OCI-LY7 (cell line): ENCODE measurements at regions not wholly inside any gene's neighbourhood (a gene's known extent, or its start where the extent isn't known, plus 50 kb on each side); places are given as distances from the start of the nearest gene placed in this dataset.
"Not testable (repeated sequence)": the region's sequence is repeated elsewhere in the genome, so short reads cannot be mapped to it uniquely, and the experiment has no call there.

ENCODE experiments used
- BruUV-seq: library from RNA; stranded (reverse); fragments of 400-500 nt; replicated peaks from 2 replicates; lab custom pipeline; 2021; lab: Mats Ljungman, UMichigan
- CTCF ChIA-PET: fragments of 300-600 bp; sonication (Branson Sonifier 250); formaldehyde crosslinking; loops from one replicate; lab custom pipeline; 2022; ENCODE audit warnings: antibody characterized with exemption; ENCODE audit not compliant: unreplicated experiment; lab: Charles Lee
- POLR2A ChIA-PET: fragments of 300-600 bp; sonication (Branson Sonifier 250); formaldehyde crosslinking; loops from one replicate; lab custom pipeline; 2022; ENCODE audit warnings: antibody characterized with exemption; lab: Charles Lee
- DNase-seq: peaks from one replicate; pipeline ENCODE4 v3.0.0-alpha.2; 2015; ENCODE audit warnings: low spot score
- H2AFZ ChIP-seq: fragments of 200-600 bp; sonication (generic), shearing (Covaris generic); 2 replicates; pipeline ENCODE4 v1.6.1; 2014; ENCODE audit warnings: mild to moderate bottlenecking, antibody characterized with exemption, low read length, moderate library complexity
- H3K27ac ChIP-seq: fragments of 200-600 bp; sonication (generic); 2 replicates; pipeline ENCODE4 v1.5.1; 2014; ENCODE audit warnings: mixed run types, low read depth, mild to moderate bottlenecking, moderate library complexity, low read length, inconsistent platforms; ENCODE audit not compliant: poor library complexity, severe bottlenecking
- H3K36me3 ChIP-seq: fragments of 200-600 bp; sonication (generic); 2 replicates; pipeline ENCODE4 v1.6.1; 2014; ENCODE audit warnings: mild to moderate bottlenecking, antibody characterized with exemption, low read length, moderate library complexity, mixed read lengths; ENCODE audit not compliant: insufficient read depth
- H3K4me1 ChIP-seq: fragments of 200-600 bp; sonication (generic); 2 replicates; pipeline ENCODE4 v1.5.1; 2014; ENCODE audit warnings: mild to moderate bottlenecking, low read length; ENCODE audit not compliant: insufficient read depth, poor library complexity, severe bottlenecking
- H3K4me2 ChIP-seq: fragments of 200-600 bp; sonication (generic); 2 replicates; pipeline ENCODE4 v1.6.1; 2014; ENCODE audit warnings: mild to moderate bottlenecking, low read length
- H3K4me3 ChIP-seq: fragments of 200-600 bp; sonication (generic); 2 replicates; pipeline ENCODE4 v1.5.1; 2014; ENCODE audit warnings: mild to moderate bottlenecking, low read depth, low read length; ENCODE audit not compliant: poor library complexity, severe bottlenecking
- H3K79me2 ChIP-seq: fragments of 200-600 bp; sonication (generic); 2 replicates; pipeline ENCODE4 v1.6.1; 2016; ENCODE audit warnings: low read depth, mild to moderate bottlenecking, low read length, moderate library complexity, mixed read lengths; ENCODE audit not compliant: insufficient read depth
- H3K9me2 ChIP-seq: fragments of 200-600 bp; sonication (generic); 2 replicates; pipeline ENCODE4 v1.6.1; 2016; ENCODE audit warnings: mild to moderate bottlenecking, low read length, mixed read lengths; ENCODE audit not compliant: insufficient read depth
- H3K9me3 ChIP-seq: fragments of 200-600 bp; sonication (generic); 2 replicates; pipeline ENCODE4 v1.6.1; 2014; ENCODE audit warnings: mild to moderate bottlenecking, mixed run types, low read length, mixed read lengths
- H4K20me1 ChIP-seq: fragments of 200-600 bp; sonication (generic); 2 replicates; pipeline ENCODE4 v1.6.1; 2014; ENCODE audit warnings: mild to moderate bottlenecking, antibody characterized with exemption, low read length, moderate library complexity, mixed read lengths; ENCODE audit not compliant: insufficient read depth
- intact Hi-C: fragments of 100-400 bp; cut with micrococcal nuclease; formaldehyde crosslinking; loops from one replicate; pipeline ENCODE4 v1.10.0; 2022; ENCODE audit not compliant: unreplicated experiment

DNA sequence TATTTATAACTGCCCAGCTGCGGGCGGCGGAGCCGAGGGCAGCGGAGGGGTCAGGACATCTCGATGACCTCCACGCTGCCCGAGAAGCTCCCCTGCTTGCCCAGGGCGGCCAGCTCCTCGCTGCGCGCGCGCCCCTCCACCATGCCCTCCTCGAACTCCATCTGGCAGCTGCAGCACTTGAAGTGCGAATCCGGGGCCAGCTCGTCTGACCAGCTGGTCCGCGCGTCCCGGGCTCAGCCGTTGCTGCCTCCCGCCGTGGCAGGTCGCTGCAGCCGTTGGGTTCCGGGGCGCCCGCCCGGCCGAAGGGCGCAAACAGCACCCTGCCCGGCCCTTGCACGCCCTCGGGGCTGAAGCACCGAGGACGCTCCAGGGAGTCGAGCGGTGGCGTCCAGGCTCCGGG lies 136.9 kb upstream of the PTPN20 start:
- CTCF ChIA-PET, intact Hi-C loops, H3K4me1 ChIP-seq, BruUV-seq, POLR2A ChIA-PET, H3K9me3 ChIP-seq, H3K79me2 ChIP-seq, H3K27ac ChIP-seq, H4K20me1 ChIP-seq, DNase-seq, H2AFZ ChIP-seq, H3K4me2 ChIP-seq, H3K9me2 ChIP-seq, H3K4me3 ChIP-seq, H3K36me3 ChIP-seq: not testable (repeated sequence)

DNA sequence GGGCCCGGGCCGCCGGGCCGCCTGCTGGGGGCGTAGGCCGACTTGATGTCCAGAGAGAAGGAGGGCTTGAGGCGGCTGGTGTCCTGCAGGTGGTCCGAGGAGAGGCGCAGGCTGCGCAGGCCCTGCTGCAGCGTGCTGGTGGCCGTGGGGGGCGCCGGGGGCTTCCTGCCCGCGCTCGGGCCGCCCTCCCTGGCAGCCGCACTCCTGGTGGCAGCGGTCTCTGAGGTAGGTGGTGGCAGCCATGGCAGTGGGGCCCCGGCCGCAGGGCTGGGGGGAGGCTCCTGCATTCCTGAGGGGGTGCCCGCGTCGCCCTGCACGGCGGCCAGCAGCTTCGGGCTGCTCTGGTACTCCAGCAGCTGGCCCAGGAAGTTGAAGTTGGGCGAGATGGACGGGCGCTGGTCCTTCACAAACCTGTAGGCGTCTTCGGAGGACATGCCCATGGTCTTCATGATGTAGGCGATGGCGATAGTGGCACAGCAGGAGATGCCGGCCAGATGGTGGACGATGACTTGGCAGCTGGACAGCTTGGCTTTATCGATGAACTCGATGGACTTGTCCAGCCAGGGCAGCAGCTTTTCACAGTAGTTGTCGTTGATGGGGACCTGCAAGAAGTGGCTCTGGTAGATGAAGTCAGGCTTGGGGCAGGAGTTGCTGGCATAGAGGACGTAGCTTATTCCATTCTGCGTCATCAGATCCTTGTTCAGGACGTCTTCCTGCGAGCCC lies 136.1 kb upstream of the PTPN20 start:
- BruUV-seq, result not testable (repeated sequence)

DNA sequence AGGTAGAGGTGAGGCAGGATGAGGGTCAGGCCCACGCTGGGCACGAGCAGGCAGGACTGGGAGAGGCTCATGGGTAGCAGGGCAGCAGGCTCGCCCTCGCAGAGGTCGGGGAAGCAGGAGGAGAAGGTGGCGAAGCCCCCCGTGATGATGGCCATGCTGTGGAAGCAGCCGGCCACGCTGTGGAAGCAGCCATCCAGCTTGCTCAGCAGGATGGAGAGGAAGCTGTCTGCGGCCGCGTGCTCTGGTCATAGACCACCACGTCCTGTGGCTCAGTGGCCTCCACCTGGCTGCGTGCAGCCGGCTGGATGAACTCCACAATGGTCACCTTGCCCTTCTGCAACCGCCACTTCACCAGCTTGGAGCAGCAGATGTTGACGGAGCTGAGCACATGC lies 135.6 kb upstream of the PTPN20 start:
- H3K79me2 ChIP-seq, H3K9me3 ChIP-seq, BruUV-seq, H3K27ac ChIP-seq, intact Hi-C loops, H2AFZ ChIP-seq, POLR2A ChIA-PET, H3K4me3 ChIP-seq, H3K4me2 ChIP-seq, H4K20me1 ChIP-seq, CTCF ChIA-PET, H3K9me2 ChIP-seq, DNase-seq, H3K36me3 ChIP-seq, H3K4me1 ChIP-seq: not testable (repeated sequence)

More for the DNA sequence above, 136.1 kb upstream of the PTPN20 start:
- CTCF ChIA-PET, H3K9me2 ChIP-seq, POLR2A ChIA-PET, H3K4me2 ChIP-seq, DNase-seq, H3K4me1 ChIP-seq, H2AFZ ChIP-seq, H4K20me1 ChIP-seq, H3K36me3 ChIP-seq, H3K4me3 ChIP-seq, H3K79me2 ChIP-seq, H3K9me3 ChIP-seq, intact Hi-C loops, H3K27ac ChIP-seq: not testable (repeated sequence)

DNA sequence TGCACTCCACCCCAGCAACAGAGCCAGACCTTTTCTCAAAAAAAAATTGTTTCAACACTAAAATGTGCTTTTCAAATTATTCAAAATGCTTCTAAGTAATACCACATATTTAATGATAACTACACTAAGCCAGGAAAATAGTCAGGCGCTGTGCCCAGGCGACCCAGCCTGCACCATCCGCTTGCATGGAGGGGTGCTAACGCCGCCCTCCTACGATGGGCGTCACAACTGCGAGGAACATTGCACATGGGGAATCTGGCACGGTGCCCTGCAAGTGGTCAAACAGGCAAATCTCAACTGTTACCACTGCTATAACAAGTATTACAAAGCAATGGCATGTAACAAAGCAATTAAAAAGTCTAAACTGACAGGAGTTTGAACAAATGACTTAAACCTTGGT lies 131.7 kb upstream of the PTPN20 start:
- H3K4me3 ChIP-seq, intact Hi-C loops, DNase-seq, CTCF ChIA-PET, H2AFZ ChIP-seq, H3K4me2 ChIP-seq, H4K20me1 ChIP-seq, H3K4me1 ChIP-seq, BruUV-seq, H3K9me2 ChIP-seq, POLR2A ChIA-PET, H3K9me3 ChIP-seq, H3K27ac ChIP-seq, H3K36me3 ChIP-seq, H3K79me2 ChIP-seq: not testable (repeated sequence)

- H3K79me2 ChIP-seq, H4K20me1 ChIP-seq, H2AFZ ChIP-seq, DNase-seq, intact Hi-C loops, H3K4me2 ChIP-seq, H3K4me3 ChIP-seq, H3K36me3 ChIP-seq, H3K9me3 ChIP-seq, H3K9me2 ChIP-seq, POLR2A ChIA-PET, BruUV-seq, CTCF ChIA-PET, H3K27ac ChIP-seq, H3K4me1 ChIP-seq: not testable (repeated sequence)
These were observed 131.1 kb upstream of the PTPN20 start for GRCh38 chr10:46780164-46780563.

DNA sequence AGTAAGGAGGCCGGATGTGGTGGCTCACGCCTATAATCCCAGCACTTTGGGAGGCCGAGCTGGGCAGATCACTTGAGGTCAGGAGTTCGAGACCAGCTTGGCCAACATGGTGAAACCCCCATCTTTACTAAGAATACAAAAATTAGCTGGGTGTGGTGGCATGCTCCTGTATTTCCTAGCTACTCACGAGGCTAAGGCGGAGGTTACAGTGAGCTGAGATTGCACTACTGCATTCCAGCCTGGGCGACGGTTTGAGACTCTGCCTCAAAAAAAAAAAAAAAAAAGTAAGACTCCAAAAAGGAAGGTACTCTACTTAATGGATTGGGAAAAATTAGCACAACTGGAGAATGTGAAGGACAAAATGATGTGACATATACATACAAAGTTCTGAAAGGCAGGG lies 130.2 kb upstream of the PTPN20 start:
- H3K9me3 ChIP-seq, BruUV-seq, CTCF ChIA-PET, H3K4me3 ChIP-seq, H3K4me1 ChIP-seq, H3K79me2 ChIP-seq, H2AFZ ChIP-seq, POLR2A ChIA-PET, H3K4me2 ChIP-seq, H3K27ac ChIP-seq, H3K9me2 ChIP-seq, DNase-seq, H4K20me1 ChIP-seq, H3K36me3 ChIP-seq, intact Hi-C loops: not testable (repeated sequence)
